ENCODE measurements at regions not wholly inside any gene's neighbourhood (a gene's known extent, or its start where the extent isn't known, plus 50 kb on each side); places are given as distances from the start of the nearest gene placed in this dataset.
"Not testable (repeated sequence)": the region's sequence is repeated elsewhere in the genome, so short reads cannot be mapped to it uniquely, and the experiment has no call there.

DNA sequence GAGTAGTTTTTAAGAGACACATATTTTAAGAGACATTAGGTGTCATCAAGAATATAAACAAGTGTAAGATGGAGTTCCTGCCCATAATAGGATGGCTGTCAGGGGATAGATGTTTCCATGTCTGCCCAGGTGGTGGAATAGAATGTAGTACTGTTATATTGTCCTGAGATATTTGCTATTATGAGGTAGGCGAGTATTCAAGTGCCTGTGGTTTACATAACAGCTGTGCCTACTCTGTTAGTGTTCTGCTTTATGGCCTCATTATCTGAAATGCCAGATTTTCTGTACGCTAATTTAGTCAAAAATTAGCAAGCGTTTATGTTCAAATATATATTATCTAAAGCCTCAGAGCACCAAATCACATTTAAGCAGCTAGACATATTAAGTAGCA lies 360.2 kb upstream of the ROPN1 start:
- DNase-seq (ENCODE audit: extremely low read depth in 1 of 2, low read depth in 1 of 2) = no peak

DNA sequence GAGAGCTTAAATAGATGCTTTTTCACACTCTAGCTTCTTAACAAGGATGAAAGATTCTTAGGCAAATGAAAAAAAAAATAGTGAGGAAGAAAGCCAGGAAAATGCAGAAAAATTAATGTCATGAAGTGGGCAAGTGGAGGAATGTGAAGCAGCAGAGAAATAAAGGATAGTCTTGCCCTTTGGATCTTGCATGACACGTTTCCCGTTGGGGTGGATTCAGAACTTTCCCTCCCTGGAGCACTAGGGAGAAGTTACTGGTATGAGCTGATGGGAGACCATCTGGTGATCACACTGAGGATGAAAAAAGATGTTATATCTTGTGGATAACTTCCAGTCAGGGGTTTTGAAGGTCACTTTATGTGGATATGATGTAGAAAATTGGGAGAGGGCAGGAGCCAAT lies 361.8 kb upstream of the ROPN1 start:
- DNase-seq (ENCODE audit: extremely low read depth in 1 of 2, low read depth in 1 of 2) = no peak

- DNase-seq (ENCODE audit: extremely low read depth in 1 of 2, low read depth in 1 of 2) = no peak
Measured at GRCh38 chr3:124354150-124354549, 362.2 kb upstream of the ROPN1 start.

DNA sequence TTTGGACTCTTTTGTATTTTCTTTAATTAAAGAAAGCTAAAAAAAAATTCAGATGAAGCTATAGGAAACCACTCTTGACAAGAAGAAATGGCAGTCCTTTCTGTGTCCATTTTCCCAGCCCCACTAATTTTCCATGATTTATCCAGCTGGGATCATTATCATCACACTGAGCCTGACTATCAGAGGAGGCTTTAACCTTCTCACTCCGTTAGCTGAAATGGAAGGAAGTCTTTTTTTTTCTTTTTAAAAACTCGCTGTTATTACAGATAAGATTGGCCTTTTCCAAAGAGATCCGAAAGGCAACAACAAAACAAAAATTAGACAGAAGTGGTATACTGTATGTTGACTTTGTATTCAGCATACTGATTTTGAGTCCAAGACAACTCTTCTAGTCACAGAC lies 366.2 kb upstream of the ROPN1 start:
- DNase-seq (ENCODE audit: extremely low read depth in 1 of 2, low read depth in 1 of 2) = no peak

DNA sequence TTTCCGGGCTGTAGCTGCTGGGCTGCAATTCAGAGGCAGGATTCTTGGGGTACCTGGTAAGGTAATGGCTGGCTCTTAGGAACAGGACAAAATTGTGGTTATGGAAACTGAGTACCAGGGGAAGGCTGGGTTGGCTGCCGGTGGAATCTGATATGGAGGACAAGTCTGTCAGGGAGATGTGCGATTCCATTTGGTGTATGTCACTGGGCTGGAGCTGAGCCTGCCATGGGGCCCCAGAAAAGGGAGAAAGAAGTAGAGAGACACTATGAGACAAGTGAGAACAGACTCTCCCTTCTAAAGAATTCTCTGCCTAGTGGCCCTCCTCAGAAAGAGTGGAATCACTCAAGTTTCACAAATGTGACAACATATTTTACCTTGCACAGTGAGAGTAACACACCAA lies 368.2 kb upstream of the ROPN1 start:
- DNase-seq (ENCODE audit: extremely low read depth in 1 of 2, low read depth in 1 of 2) = no peak

DNA sequence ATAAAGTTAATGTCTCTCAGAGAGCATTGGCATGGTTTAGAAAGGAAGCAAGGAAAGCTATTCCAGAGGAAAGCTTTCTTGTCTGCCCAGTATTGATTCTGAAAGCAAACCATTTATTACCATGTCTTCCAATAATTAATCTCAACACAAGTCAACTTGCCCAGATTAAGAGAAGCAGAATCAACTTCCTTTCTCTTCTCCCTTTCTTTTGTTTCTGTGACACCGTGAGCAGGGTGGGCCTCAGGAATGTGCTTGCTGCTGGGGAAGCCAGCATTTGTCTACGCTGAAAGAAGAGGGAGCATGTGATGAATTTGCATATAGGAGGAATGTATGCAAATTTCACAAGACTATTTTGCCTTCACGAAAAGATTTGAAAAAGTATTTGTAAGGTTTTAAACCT lies 368.6 kb upstream of the ROPN1 start:
- DNase-seq (ENCODE audit: extremely low read depth in 1 of 2, low read depth in 1 of 2) = no peak

DNA sequence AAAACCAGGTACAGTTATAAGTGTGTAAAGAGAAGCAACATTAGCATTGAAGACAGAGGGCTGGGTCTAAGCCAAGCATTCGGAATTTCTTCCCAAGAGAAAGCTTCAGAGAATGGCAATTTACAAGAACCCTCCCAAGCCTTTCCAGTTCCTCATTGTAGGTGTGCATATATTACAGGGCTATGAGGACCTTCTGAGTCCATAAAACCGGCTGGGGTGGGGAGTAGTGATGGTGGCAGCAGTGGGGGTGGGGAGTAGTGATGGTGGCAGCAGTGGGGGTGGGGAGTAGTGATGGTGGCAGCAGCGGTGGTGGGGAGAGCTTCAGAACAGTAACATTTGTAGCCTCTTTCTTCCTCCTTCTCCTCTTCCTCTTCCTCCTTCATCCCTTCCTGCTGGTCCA lies 368.7 kb upstream of the UMPS start:
- DNase-seq (ENCODE audit: extremely low read depth in 1 of 2, low read depth in 1 of 2) = no peak

- DNase-seq (ENCODE audit: extremely low read depth in 1 of 2, low read depth in 1 of 2) = no peak
Measured at GRCh38 chr3:124362455-124362854, 367.8 kb upstream of the UMPS start.

GRCh38 chr3:124363476-124363875 lies 366.8 kb upstream of the UMPS start:
- no peak for DNase-seq (ENCODE audit: extremely low read depth in 1 of 2, low read depth in 1 of 2)

DNA sequence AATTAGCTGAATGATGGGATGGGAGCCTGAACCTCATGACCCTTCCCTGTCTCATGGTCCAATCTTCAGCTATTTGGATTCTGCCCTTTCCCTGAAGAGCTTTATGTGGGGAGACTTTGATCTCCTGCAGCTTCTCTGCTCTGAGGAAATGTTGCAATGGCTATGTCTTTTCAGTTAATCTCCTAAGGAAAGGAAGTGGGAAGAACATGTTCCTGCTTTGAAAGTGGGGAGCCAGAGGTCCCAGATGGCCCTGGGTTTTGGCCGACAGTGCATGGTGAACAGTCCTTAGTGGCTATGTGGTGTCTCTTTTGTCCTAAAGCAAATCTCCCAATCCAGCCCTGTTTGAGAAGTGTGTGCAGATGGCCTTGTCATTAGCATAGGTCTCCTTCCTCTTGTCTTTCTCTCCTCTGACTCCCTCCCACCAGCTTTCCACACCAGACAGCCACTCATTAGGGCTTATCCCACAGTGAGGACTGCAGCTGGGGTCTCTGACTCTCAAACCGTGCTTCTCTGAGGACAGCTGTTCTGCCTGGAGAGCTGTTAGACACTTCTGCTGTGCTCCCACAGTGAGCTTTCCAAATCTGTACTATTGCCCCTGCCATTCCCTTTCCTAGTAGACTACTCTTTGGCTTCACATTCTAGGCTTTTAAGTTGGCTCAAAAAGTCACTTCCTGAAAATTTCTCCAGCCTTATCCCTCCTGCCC lies 365.8 kb upstream of the UMPS start:
- no peak for DNase-seq (ENCODE audit: extremely low read depth in 1 of 2, low read depth in 1 of 2)

GRCh38 chr3:124366655-124367054 lies 363.6 kb upstream of the UMPS start:
- not testable (repeated sequence) for DNase-seq (ENCODE audit: extremely low read depth in 1 of 2, low read depth in 1 of 2)

DNA sequence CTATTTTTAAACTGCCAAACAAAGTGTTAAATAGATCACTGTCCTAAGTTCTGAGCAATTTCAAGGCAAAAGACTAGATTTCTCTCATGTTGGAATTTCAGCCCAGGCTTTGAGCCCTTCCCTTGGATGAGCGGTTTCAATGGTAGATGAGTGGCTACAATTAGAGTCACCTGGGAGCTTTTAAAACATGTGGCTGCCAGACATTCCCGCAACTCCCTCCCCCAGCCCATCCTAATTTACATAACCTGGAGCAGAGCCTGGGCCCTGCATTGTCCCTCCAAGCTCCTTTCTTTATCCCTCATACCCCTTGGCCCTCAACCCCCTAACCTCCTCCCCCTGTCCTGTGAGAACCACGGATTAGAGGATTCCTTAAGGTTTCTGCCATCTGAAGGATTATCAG lies 357.5 kb upstream of the UMPS start:
- DNase-seq (ENCODE audit: extremely low read depth in 1 of 2, low read depth in 1 of 2) = no peak

GRCh38 chr3:124373524-124373923 lies 356.7 kb upstream of the UMPS start:
- no peak for DNase-seq (ENCODE audit: extremely low read depth in 1 of 2, low read depth in 1 of 2)

- DNase-seq (ENCODE audit: extremely low read depth in 1 of 2, low read depth in 1 of 2) = no peak
Measured at GRCh38 chr3:124374583-124374982, 355.7 kb upstream of the UMPS start.

- DNase-seq (ENCODE audit: extremely low read depth in 1 of 2, low read depth in 1 of 2) = no peak
Measured at GRCh38 chr3:124381575-124382333, 348.5 kb upstream of the UMPS start.

DNA sequence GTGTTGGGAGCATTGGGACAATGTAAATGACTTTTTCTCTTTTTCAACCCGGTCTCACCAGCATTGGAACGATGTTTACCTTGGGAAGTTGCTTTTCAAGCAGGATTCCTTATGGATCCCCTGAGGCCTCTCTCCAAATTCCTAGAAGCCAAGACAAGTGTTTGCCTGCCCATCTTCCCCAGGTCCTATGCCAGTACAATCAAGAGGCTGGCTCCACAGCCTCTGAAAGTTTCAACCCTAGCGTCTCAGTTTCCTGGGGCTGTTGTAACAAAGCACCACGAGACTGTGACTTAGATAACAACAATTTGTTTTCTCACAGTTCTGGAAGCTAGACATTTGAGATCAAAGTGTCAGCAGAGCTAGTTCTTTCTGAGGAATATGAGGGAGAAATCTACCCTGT lies 347.2 kb upstream of the UMPS start:
- DNase-seq (ENCODE audit: extremely low read depth in 1 of 2, low read depth in 1 of 2) = no peak

DNA sequence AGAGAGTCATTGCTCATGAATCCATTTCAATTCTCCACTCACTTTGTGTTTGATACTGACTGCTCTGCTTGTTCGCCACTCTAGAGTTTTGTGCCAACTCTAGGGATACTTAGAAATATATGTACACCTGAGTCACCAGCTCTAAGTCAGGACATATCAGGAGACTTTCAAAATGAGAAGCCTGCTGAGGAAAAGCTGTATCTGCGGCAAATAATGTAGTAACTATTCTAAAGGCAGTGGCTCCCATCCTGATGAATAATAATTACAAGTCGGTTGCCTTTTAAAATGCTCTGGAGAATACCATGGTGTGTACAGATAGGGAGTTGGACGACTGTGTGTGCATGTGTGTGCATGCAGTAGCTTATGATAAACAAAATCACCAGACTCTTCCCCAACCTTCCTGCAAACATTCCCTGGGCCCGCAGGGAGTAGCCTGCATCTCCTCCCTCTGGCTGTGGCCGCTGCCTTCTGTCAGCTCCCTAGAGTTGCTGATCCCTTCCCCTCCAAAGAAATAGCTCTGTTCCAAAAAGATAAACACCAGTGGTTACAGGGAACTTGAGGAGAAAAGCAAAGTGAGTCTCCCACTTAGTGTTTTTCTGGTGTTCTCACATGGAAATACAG lies 346.3 kb upstream of the UMPS start:
- no peak for DNase-seq (ENCODE audit: extremely low read depth in 1 of 2, low read depth in 1 of 2)

- no peak for DNase-seq (ENCODE audit: extremely low read depth in 1 of 2, low read depth in 1 of 2)
Measured at GRCh38 chr3:124384527-124384926, 345.7 kb upstream of the UMPS start.

GRCh38 chr3:124385996-124386395 lies 344.3 kb upstream of the UMPS start:
- no peak for DNase-seq (ENCODE audit: extremely low read depth in 1 of 2, low read depth in 1 of 2)

GRCh38 chr3:124386996-124387595 lies 343.2 kb upstream of the UMPS start:
- DNase-seq (ENCODE audit: extremely low read depth in 1 of 2, low read depth in 1 of 2) = no peak

- DNase-seq (ENCODE audit: extremely low read depth in 1 of 2, low read depth in 1 of 2) = no peak
Measured at GRCh38 chr3:124391774-124392173, 338.5 kb upstream of the UMPS start.

DNA sequence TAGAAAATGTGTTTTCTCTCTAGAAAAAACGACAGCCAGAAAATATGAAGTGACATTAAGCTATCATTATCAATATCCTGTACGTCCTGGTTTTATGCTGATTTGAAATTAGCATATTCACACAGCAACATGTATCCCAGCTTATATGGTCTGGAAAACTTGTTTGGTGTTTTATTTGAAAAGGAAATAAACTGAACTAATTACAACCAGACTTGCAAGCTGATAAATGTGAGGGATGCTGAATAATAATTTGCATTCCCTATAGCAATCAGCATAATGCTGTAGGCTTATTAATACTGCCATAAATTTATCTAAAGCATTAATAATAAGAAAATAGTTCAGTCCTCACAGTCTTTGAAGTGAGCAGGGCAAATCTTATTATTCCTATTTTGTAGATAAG lies 336.9 kb upstream of the UMPS start:
- DNase-seq (ENCODE audit: extremely low read depth in 1 of 2, low read depth in 1 of 2) = no peak
